ENCODE measurements at regions not wholly inside any gene's neighbourhood (a gene's known extent, or its start where the extent isn't known, plus 50 kb on each side); places are given as distances from the start of the nearest gene placed in this dataset.

- DNase-seq: no peak
Observed at GRCh38 chr2:2862386-2862785, 515.2 kb downstream of the EIPR1 start.

DNA sequence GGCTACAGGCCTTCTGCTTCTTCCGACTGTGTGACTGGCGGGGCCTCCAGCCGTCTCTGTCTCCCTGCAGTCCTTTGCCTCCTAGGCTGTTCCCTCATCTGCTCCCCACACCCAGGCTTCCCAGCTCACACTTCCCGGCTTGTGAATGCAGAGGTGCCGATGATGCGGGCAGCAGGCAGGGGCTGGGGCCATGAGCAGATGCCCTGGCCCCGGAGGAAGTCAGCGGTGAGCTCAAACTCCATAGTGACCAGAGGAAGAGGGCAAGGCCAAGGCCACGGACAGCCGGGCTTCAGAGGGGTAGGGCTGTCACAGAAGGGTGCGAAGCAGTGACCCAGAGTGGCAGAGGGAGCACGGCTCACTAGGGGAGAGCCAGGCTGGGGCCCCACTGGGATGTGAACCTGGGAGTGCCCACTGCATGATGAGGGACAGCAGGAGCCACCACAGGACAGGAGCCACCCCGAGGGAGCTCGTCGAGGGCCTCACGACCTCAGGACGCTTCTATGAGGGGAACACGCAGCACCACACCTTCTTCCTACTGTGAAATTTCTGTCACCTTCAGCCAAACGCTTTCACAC lies 515.9 kb downstream of the EIPR1 start:
- no peak for DNase-seq

GRCh38 chr2:2860589-2861300 lies 516.9 kb downstream of the EIPR1 start:
- no peak for DNase-seq

- DNase-seq: no peak
Observed at GRCh38 chr2:2859732-2860131, 517.9 kb downstream of the EIPR1 start.

DNA sequence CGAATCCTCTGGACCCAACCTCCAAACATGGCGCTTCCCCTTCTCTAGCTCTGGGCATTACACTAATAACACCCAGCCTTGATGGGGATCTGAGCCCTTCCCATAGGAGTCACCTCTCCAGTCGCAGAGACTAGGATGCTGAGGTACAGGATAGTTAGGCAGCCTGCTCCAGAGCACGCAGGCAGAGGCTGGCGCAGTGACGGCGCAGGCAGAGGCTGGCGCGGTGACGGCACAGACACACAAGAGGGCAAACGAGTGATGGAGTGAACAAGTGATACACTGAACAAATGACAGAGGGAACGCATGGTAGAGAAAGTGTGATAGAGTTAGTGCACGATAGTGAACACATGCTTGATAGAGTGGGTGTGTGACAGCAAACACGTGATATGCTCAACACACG lies 518.5 kb downstream of the EIPR1 start:
- no peak for DNase-seq

GRCh38 chr2:2856723-2857415 lies 520.7 kb downstream of the EIPR1 start:
- no peak for DNase-seq

DNA sequence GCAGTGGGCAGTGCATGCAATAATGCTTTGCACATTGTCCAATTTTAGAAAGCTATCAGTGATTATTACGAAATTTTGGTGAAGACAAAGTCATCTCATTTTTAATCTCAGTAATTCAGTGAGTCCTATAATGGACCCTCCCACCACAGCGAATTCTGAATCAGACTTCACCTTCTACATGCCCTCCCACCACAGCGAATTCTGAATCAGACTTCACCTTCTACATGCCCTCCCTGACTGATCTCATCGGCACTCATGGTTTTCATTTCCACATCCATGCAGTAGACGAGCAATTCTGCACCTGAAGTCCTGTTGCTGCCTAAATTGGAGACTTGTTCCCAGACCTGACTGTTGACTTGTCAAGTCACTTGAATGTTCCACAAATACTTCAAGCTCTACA lies 522.3 kb downstream of the EIPR1 start:
- no peak for DNase-seq

DNA sequence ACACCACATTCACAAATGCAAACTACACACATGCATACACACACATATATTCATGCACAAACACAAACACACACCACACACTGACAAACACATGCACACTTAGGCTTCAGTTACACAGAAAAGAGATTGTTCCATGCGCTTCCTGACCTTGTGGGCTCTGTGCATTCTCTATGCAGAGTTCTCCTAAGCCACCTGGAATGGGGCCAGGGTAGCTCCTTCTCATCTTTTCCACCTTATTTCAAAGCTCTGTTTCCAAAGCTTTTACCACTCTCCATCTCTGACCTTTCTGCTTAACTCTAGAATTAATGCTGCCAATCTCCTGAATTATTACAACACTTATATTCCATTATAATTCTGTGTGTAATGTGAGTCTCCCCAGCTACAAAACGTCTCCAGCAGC lies 522.3 kb upstream of the MYT1L start:
- DNase-seq: no peak

DNA sequence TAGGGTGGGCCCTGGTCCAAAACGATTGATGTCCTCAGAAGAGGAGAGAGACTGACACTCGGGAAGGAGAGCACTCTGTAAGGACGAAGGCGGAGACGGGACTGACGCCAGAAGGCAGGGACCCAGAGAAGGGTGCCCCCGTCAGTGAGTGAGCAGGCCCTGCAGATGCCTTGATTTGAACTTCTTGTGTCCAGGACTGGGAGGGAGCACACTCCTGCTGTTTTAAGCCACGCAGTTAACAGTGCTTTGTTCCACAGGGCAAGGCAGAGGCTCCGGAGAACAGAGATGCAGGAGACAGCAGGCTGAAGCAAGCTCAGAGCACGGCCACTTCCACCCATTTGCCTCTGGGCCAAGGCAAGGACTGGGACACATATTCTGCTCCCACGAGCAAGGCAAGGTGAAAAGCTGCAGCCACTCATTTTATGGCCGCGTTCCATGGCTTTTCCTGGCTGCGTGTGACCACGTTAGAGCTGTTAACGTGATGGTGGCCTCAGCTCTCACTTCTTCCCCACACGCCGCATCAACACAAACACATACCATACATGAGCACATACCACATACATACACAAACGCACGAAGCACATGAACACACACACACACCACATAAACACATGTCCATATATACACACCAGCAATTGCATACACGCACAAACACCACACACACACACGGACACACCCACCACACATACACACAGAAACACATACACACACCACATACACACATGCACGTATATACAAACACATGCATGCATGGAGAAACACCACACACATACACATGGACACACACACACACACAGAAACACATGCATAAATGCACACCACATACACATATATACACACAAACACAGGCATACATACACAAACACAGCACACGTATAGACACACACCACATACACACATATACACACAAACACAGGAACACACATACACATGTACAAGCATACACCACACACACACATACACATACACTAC lies 521.0 kb upstream of the MYT1L start:
- DNase-seq: no peak

DNA sequence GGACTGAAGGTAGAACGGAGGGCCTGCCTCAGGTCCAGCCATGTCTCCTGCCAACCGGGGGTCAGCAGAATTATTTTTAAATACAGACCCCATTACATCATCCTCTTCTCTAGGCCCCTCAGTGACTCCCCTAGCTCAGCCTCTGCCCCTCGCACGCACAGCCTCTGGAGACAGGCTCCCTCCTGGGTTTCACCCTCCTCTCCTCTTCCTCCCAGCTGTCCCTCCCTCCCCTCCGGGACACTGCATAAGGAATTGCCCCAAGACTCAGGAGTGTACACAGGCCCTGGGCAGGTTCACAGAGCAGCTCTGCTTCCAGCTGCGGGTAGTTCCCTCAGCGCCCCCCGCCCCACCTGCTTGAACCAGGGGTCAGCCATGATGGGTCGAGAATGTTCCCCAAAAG lies 520.2 kb upstream of the MYT1L start:
- DNase-seq: no peak

GRCh38 chr2:2850859-2851258 lies 519.8 kb upstream of the MYT1L start:
- no peak for DNase-seq

DNA sequence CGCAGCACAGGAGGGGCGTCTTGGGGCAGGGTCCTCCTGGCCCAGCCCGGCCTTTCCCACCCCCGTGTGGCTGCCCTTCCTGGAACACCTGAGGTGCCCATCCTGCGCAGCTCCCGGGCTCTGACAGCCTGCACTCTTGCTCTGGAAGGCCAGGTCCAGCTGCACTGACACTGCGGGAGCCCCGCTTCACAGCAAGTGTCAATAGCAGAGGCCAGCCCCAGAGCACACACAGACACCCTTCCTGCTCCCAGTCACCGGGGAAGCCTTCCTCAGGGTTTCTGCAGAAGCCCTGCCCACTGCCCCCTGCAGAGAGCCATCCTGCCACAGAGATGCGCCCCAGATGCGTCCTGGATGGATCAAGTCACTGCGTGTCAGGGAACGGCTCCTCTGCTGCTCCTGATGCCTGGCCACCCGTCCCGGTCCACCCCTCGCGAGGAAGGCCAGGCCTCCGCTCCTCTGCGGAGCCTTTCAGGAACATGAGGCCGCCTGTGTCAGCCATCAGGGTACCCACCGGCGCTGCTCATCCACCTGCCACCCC lies 519.2 kb upstream of the MYT1L start:
- DNase-seq: no peak

DNA sequence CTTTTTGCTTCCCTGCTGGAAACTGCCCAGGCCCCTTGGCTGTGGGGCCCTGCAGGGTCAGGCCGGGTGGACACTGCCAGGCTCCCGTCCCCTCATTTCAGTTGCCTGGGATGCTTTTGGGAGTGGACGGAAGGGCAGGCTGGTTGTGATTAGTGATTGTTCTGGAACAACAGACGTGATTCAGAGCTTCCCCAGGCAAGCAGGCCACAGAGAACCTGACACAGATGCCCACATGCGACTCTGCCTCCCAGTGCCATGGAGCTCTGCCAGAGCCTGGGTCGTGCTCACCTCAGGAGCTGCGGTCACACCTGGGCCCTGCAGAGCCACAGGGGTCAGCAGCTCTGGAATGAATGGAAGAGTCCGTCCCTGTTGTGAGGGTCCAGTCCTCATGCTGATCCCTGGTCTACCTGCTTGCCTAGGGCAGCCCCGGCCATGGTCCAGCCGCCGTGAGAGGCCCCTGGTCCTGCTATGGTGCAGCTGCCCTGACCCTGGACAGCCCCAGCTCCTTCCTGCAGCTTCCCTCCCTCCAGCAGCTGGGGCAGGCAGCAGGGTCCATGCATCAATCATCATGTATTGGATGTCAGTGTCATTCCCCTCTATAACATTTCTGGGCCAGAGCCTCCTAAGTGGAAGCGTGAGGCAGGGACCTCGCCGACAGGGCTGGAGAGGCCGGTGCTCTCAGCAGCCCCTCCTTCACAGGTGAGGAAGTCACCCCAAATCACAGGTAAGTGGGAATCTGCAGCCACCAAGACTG lies 518.6 kb upstream of the MYT1L start:
- DNase-seq: no peak

GRCh38 chr2:2848621-2849333 lies 517.7 kb upstream of the MYT1L start:
- DNase-seq: no peak

- no peak for DNase-seq
Observed at GRCh38 chr2:2848198-2848597, 517.1 kb upstream of the MYT1L start.

- no peak for DNase-seq
Observed at GRCh38 chr2:2847209-2847676, 516.2 kb upstream of the MYT1L start.

DNA sequence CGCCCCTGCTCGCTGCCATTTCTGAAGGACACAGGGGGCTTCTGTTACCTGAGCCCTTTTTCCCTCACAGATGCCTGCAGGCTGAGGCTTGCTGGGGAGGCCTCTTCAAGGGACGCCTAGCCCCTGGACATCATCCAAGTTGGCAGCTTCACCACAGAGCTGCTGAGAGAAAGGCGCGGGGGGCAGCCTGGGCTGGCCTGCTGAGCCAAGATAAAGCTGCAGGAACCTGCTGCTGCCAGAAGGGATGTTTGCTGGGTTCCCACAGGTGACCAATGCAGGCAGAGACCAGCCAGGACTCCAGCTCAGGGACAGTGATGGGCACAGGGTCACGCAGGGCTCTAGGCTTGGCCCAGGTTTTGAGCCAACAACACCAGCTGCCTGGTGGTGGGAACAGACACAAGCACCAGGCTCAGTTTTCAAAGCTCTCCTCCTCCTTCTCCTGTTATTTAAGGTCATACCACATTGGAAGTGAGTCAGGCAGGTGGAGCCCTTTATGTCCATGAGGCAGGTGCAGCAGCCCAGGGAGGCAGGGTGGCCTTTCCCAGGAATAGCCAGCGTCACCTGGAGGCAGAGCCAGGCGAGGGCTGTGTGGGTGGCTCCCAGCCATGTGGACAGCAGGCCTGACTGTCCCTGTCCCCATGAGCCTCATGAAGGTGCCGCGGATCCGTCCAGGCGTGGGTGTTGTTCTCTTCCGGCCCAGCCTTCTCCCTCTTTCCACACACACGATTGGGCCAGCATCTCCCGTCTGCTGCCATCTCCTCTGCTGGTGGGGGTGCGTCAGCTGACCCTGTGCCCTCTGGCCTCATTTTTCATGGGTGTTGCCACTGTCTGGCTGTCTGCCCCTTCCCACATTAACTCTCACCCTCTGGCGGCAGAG lies 515.5 kb upstream of the MYT1L start:
- no peak for DNase-seq

DNA sequence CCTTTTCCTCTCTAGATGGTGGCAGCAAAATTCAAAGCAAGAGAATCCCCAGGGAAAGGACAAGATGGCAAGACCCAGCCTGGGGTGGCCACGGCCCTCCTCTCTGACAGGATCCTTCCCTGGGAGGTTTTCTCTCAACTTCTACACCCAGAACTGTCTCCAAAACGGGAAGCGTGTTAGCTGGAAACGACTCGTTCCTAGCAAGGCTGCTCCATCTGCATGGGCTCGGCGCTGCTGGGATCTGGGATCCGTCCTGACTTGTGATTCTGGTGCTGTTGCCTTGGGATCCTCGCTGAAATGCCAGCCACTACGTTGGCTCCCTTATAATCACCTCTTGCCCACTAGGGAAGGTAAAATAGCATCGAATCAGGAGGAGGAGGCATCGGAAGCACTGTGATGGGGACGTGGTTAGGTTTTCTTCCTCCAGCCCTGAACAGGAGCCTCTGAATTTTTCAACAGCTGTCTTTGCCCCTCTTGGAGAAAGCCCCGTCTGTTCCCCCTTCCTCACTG lies 514.8 kb upstream of the MYT1L start:
- no peak for DNase-seq

GRCh38 chr2:2845267-2845666 lies 514.2 kb upstream of the MYT1L start:
- no peak for DNase-seq

- DNase-seq: no peak
Observed at GRCh38 chr2:2843969-2844548, 513.0 kb upstream of the MYT1L start.
